ENCODE measurements at regions not wholly inside any gene's neighbourhood (a gene's known extent, or its start where the extent isn't known, plus 50 kb on each side); places are given as distances from the start of the nearest gene placed in this dataset.

GRCh38 chr19:28744943-28745342, 468.0 kb downstream of the UQCRFS1 start:
- H3K36me3 Mint-ChIP-seq (ENCODE audit: low read depth) = no peaks in the 10 kb centered on the region
- peaks cover 12% of the 10 kb centered on the region for H3K9me3 Mint-ChIP-seq
- no peaks in the 10 kb centered on the region for H3K4me1 Mint-ChIP-seq
- TF ChIP-seq CTCF (IDR thresholded peaks at IDR 0.05) = no peak
- no peak overlapping the region for H3K27ac Mint-ChIP-seq
- H3K4me3 Mint-ChIP-seq = no peak overlapping the region
- DNase-seq = no peak
- peaks cover 6% of the 10 kb centered on the region for H3K27me3 Mint-ChIP-seq (ENCODE audit: low read depth, poor library complexity)

- Mint-ChIP-seq H3K4me1 (no peaks in the 10 kb centered on the region), H3K36me3 (ENCODE audit: low read depth) (no peaks in the 10 kb centered on the region)
- no peak for DNase-seq
These were observed 468.9 kb downstream of the UQCRFS1 start for GRCh38 chr19:28744014-28744413.

GRCh38 chr19:28737021-28737895, 475.7 kb downstream of the UQCRFS1 start:
- peak; percentile 53 for TF ChIP-seq CTCF (IDR thresholded peaks at IDR 0.05)
- no peak overlapping the region for H3K27ac Mint-ChIP-seq
- DNase-seq = no peak
- H3K4me3 Mint-ChIP-seq = no peak overlapping the region
- peaks cover 2% of the 10 kb centered on the region for H3K27me3 Mint-ChIP-seq (ENCODE audit: low read depth, poor library complexity)
- peaks cover 4% of the 10 kb centered on the region for H3K36me3 Mint-ChIP-seq (ENCODE audit: low read depth)
- peaks cover 33% of the 10 kb centered on the region for H3K4me1 Mint-ChIP-seq
- H3K9me3 Mint-ChIP-seq = peaks cover 16% of the 10 kb centered on the region

More at GRCh38 chr19:28744014-28744413, 468.9 kb downstream of the UQCRFS1 start:
- TF ChIP-seq CTCF (IDR thresholded peaks at IDR 0.05) = no peak
- Mint-ChIP-seq H3K9me3 (peaks cover 3% of the 10 kb centered on the region), H3K27ac (no peak overlapping the region), H3K27me3 (ENCODE audit: low read depth, poor library complexity) (peaks cover 6% of the 10 kb centered on the region), H3K4me3 (no peak overlapping the region)

GRCh38 chr19:28736528-28736927, 476.4 kb downstream of the UQCRFS1 start:
- H3K36me3 Mint-ChIP-seq (ENCODE audit: low read depth) = peaks cover 4% of the 10 kb centered on the region
- TF ChIP-seq CTCF (IDR thresholded peaks at IDR 0.05) = no peak

GRCh38 chr19:28731577-28731976, 481.4 kb downstream of the UQCRFS1 start:
- no peak for DNase-seq
- H3K27me3 Mint-ChIP-seq (ENCODE audit: low read depth, poor library complexity) = peaks cover 13% of the 10 kb centered on the region
- H3K27ac Mint-ChIP-seq = no peak overlapping the region
- H3K4me1 Mint-ChIP-seq = peaks cover 20% of the 10 kb centered on the region
- H3K36me3 Mint-ChIP-seq (ENCODE audit: low read depth) = peaks cover 4% of the 10 kb centered on the region
- TF ChIP-seq CTCF (IDR thresholded peaks at IDR 0.05) = no peak
- H3K9me3 Mint-ChIP-seq = peaks cover 16% of the 10 kb centered on the region
- H3K4me3 Mint-ChIP-seq = no peak overlapping the region

More at GRCh38 chr19:28736528-28736927, 476.4 kb downstream of the UQCRFS1 start:
- no peak overlapping the region for H3K4me3 Mint-ChIP-seq
- H3K27ac Mint-ChIP-seq = peak overlapping the region; percentile 7
- peaks cover 16% of the 10 kb centered on the region for H3K9me3 Mint-ChIP-seq
- DNase-seq = no peak
- peaks cover 2% of the 10 kb centered on the region for H3K27me3 Mint-ChIP-seq (ENCODE audit: low read depth, poor library complexity)
- H3K4me1 Mint-ChIP-seq = peaks cover 33% of the 10 kb centered on the region
